Body of pancreas (tissue), 4 donors: ENCODE measurements at regions not wholly inside any gene's neighbourhood (a gene's known extent, or its start where the extent isn't known, plus 50 kb on each side); places are given as distances from the start of the nearest gene placed in this dataset.

ENCODE experiments used
- POLR2A ChIP-seq, 3 donors: fragments of 450-650 bp; IDR thresholded peaks; one replicate each; pipeline ENCODE4 v1.6.1; 2016; ENCODE audit warnings: antibody characterized with exemption in 3 of 3, mild to moderate bottlenecking in 2 of 3
- TF ChIP-seq, protein P1 (sequence below), 7 experiments: fragments of 450-650 bp in 4 of 7; fragments of 200-600 bp in 3 of 7; sonication (generic) in 3 of 7; IDR thresholded peaks; one replicate each; pipeline ENCODE4 v1.5.1; 2016 to 2019; ENCODE audit warnings: antibody characterized with exemption in 7 of 7

DNA sequence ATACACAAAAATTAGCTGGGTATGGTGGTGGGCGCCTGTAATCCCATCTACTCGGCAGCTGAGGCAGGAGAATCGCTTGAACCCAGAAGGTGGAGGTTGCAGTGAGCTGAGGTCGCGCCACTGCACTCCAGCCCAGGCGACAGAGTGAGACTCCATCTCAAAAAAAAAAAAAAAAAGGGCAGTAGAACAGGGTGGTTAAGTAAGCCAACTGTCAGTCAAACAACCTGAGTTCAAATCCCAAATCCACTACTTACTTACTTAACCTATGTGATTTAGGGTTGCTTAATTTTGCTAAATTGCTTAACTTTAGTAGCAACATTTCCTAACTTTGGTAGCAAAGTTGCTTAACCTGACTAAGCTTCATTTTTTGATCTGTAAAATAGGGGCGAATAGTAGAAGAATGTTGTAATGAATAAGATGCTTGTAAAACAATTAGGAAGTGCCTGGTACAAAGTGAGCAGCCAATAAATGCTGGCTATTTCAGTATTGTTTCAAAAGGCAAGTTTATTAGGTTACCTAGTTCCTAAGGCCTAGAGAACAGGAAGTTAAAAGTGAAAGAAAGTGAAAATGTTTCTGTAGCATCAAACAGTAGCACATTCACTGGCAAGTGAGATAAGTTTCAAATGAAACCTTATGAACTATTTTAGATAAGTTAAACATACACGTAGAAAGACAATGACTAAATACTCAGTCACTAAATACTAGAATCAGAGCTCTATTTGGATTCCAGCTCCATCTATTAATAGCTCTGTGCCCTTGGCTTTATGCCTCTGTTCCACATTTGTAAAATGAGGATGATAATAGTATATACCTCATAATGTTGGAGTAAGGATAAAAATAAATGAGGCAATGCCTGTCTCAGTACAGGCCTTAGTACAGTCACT is 64.3 kb downstream of the HOXA1 start:
- TF ChIP-seq, protein P1, sequence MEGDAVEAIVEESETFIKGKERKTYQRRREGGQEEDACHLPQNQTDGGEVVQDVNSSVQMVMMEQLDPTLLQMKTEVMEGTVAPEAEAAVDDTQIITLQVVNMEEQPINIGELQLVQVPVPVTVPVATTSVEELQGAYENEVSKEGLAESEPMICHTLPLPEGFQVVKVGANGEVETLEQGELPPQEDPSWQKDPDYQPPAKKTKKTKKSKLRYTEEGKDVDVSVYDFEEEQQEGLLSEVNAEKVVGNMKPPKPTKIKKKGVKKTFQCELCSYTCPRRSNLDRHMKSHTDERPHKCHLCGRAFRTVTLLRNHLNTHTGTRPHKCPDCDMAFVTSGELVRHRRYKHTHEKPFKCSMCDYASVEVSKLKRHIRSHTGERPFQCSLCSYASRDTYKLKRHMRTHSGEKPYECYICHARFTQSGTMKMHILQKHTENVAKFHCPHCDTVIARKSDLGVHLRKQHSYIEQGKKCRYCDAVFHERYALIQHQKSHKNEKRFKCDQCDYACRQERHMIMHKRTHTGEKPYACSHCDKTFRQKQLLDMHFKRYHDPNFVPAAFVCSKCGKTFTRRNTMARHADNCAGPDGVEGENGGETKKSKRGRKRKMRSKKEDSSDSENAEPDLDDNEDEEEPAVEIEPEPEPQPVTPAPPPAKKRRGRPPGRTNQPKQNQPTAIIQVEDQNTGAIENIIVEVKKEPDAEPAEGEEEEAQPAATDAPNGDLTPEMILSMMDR (IDR thresholded peaks at IDR 0.05): no peak
- TF ChIP-seq POLR2A (IDR thresholded peaks at IDR 0.05): no peak
